ENCODE measurements at regions not wholly inside any gene's neighbourhood (a gene's known extent, or its start where the extent isn't known, plus 50 kb on each side); places are given as distances from the start of the nearest gene placed in this dataset.

GRCh38 chr7:152544481-152544927 lies 108.7 kb upstream of the KMT2C start:
- no peak for TF ChIP-seq EZH2phosphoT487 (IDR thresholded peaks at IDR 0.05; ENCODE audit: low read length)
- TF ChIP-seq, protein P1, sequence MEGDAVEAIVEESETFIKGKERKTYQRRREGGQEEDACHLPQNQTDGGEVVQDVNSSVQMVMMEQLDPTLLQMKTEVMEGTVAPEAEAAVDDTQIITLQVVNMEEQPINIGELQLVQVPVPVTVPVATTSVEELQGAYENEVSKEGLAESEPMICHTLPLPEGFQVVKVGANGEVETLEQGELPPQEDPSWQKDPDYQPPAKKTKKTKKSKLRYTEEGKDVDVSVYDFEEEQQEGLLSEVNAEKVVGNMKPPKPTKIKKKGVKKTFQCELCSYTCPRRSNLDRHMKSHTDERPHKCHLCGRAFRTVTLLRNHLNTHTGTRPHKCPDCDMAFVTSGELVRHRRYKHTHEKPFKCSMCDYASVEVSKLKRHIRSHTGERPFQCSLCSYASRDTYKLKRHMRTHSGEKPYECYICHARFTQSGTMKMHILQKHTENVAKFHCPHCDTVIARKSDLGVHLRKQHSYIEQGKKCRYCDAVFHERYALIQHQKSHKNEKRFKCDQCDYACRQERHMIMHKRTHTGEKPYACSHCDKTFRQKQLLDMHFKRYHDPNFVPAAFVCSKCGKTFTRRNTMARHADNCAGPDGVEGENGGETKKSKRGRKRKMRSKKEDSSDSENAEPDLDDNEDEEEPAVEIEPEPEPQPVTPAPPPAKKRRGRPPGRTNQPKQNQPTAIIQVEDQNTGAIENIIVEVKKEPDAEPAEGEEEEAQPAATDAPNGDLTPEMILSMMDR (IDR thresholded peaks at IDR 0.05; ENCODE audit: low read length) = no peak

All from MM.1S (cell line).